ENCODE measurements at regions not wholly inside any gene's neighbourhood (a gene's known extent, or its start where the extent isn't known, plus 50 kb on each side); places are given as distances from the start of the nearest gene placed in this dataset.

DNA sequence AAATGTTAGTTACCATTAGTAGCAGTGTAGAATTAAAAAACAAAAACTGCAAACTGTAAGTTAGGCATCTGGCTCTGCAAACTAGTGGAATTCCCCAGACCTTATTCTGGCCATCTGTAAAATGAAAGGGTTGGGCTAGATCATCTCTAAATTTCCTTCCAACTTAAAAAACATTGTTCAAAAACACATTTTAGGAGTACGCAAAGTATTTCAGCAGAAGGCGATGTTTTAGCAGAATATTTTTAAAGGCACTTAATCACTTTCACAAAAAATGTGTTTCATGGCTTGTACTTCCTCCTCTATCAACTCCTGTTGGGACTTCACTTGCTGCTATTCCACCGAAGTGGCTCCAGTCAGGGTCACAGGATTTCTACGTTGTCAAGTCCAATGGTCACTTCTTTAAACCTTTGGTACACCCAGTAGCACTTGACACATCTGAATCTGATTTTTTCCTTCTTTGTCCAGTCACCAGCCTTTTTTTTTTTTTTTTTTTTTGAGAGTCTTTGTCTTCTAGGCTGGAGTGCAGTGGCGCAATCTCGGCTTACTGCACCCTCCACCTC lies 169.0 kb downstream of the AHR start:
- Histone ChIP-seq H3K27me3 (ENCODE audit: control insufficient read depth, insufficient read depth, low read length) (no peaks in the 10 kb centered on the region), H3K4me1 (ENCODE audit: control insufficient read depth, insufficient read depth, low read length, poor library complexity, severe bottlenecking) (peaks cover 5% of the 10 kb centered on the region), H3K27ac (ENCODE audit: insufficient read depth, low read length, poor library complexity, severe bottlenecking) (no peak overlapping the region), H3K9me3 (ENCODE audit: control insufficient read depth in 2 of 2, low read length in 2 of 2) (no peaks in the 10 kb centered on the region), H3K36me3 (ENCODE audit: control insufficient read depth, insufficient read depth, low read length) (no peaks in the 10 kb centered on the region), H3K4me3 (ENCODE audit: low read depth, low read length) (no peak overlapping the region)
- DNase-seq (no peak), ATAC-seq (ENCODE audit: low read depth in 2 of 2) (no peak)
- Mint-ChIP-seq H3K4me1 (peaks cover 4 to 14% (median 8%) of the 10 kb centered on the region in 4 donors), H3K27me3 (peaks cover 4% of the 10 kb centered on the region), H3K4me3 (no peak overlapping the region), H3K27ac (no peak overlapping the region), H3K36me3 (no peaks in the 10 kb centered on the region), H3K9me3 (peaks cover 0 to 2% (median 0%) of the 10 kb centered on the region in 7 donors)

DNA sequence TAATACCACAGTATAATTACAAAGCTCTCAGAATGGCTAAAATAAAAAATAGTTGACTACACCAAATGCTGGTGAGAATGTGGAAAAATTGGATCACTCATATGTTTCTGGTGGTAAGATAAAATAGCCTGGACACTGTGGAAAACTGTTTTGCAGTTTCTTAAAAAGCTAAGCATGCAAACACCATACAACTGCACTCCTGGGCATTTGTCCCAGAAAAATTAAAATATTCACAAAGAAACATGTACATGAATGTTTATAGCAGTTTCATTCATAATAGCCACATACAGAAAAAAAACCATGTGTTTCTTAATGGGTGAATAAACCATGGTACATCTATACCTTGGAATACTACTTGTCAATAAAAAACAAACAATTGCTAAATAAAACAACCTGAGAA lies 172.9 kb downstream of the AHR start:
- H3K4me3 Mint-ChIP-seq: no peak overlapping the region
- H3K9me3 ChIP-seq (ENCODE audit: control insufficient read depth in 2 of 2, low read length in 2 of 2): no peaks in the 10 kb centered on the region
- no peak overlapping the region for H3K4me3 ChIP-seq (ENCODE audit: low read depth, low read length)
- no peaks in the 10 kb centered on the region for H3K36me3 Mint-ChIP-seq
- no peak overlapping the region for H3K27ac ChIP-seq (ENCODE audit: insufficient read depth, low read length, poor library complexity, severe bottlenecking)
- H3K9me3 Mint-ChIP-seq: peaks cover 0 to 2% (median 0%) of the 10 kb centered on the region in 7 donors
- H3K27ac Mint-ChIP-seq: peak overlapping the region in 1 of 3 donors; percentile 27
- ATAC-seq (ENCODE audit: low read depth in 2 of 2) (no peak), DNase-seq (no peak)
- peaks cover 4% of the 10 kb centered on the region for H3K27me3 Mint-ChIP-seq
- H3K4me1 Mint-ChIP-seq: no peaks in the 10 kb centered on the region
- no peaks in the 10 kb centered on the region for H3K27me3 ChIP-seq (ENCODE audit: control insufficient read depth, insufficient read depth, low read length)
- no peaks in the 10 kb centered on the region for H3K4me1 ChIP-seq (ENCODE audit: control insufficient read depth, insufficient read depth, low read length, poor library complexity, severe bottlenecking)
- H3K36me3 ChIP-seq (ENCODE audit: control insufficient read depth, insufficient read depth, low read length): no peaks in the 10 kb centered on the region

DNA sequence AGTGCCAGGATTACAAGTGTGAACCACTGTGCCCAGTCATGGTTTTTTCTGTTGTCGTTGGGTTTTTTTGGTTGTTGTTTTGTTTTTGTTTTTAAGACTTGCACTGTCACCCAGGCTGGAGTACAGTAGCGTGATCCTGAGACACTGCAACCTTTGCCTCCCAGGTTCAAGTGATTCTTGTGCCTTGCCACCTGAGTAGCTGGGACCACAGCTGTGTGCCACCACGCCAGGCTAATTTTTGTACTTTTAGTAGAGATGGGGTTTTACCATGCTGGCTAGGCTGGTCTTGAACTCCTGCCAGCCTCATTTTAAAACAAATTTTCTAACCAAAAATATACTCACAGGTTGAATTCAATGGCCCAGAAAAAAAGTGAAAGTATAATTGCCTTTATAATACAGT lies 174.1 kb downstream of the AHR start:
- no peaks in the 10 kb centered on the region for H3K27me3 ChIP-seq (ENCODE audit: control insufficient read depth, insufficient read depth, low read length)
- H3K27ac Mint-ChIP-seq: no peak overlapping the region
- H3K4me1 Mint-ChIP-seq: no peaks in the 10 kb centered on the region
- no peak overlapping the region for H3K4me3 ChIP-seq (ENCODE audit: low read depth, low read length)
- H3K36me3 ChIP-seq (ENCODE audit: control insufficient read depth, insufficient read depth, low read length): no peaks in the 10 kb centered on the region
- peaks cover 0 to 2% (median 0%) of the 10 kb centered on the region in 7 donors for H3K9me3 Mint-ChIP-seq
- no peak overlapping the region for H3K27ac ChIP-seq (ENCODE audit: insufficient read depth, low read length, poor library complexity, severe bottlenecking)
- H3K27me3 Mint-ChIP-seq: peaks cover 4% of the 10 kb centered on the region
- no peaks in the 10 kb centered on the region for H3K4me1 ChIP-seq (ENCODE audit: control insufficient read depth, insufficient read depth, low read length, poor library complexity, severe bottlenecking)
- no peak for DNase-seq
- no peaks in the 10 kb centered on the region for H3K36me3 Mint-ChIP-seq
- H3K4me3 Mint-ChIP-seq: no peak overlapping the region
- no peaks in the 10 kb centered on the region for H3K9me3 ChIP-seq (ENCODE audit: control insufficient read depth in 2 of 2, low read length in 2 of 2)
- ATAC-seq (ENCODE audit: low read depth in 2 of 2): no peak

DNA sequence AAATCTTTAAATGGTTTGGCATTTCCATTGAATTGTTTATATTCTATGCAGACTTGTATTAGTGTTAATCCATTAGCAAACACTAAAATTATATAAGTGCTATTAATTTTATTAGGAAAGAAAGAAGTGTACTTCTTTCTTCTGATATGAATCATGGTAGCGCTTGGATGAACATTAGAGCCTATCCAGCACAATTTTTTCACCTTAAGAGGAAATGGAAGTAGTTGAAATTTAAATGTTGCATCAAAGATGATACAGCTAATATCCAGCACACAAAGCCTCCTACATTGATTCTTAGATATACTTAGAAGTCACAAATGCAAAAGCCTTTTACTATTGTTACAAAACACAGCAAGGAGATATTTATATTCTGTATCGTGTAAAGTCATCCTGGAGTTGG lies 174.5 kb downstream of the AHR start:
- no peaks in the 10 kb centered on the region for H3K36me3 ChIP-seq (ENCODE audit: control insufficient read depth, insufficient read depth, low read length)
- H3K27ac ChIP-seq (ENCODE audit: insufficient read depth, low read length, poor library complexity, severe bottlenecking): no peak overlapping the region
- H3K4me1 ChIP-seq (ENCODE audit: control insufficient read depth, insufficient read depth, low read length, poor library complexity, severe bottlenecking): no peaks in the 10 kb centered on the region
- Mint-ChIP-seq H3K27ac (no peak overlapping the region), H3K36me3 (no peaks in the 10 kb centered on the region), H3K27me3 (peaks cover 6% of the 10 kb centered on the region), H3K4me1 (no peaks in the 10 kb centered on the region), H3K9me3 (peaks cover 0 to 2% (median 0%) of the 10 kb centered on the region in 7 donors), H3K4me3 (no peak overlapping the region)
- ATAC-seq (ENCODE audit: low read depth in 2 of 2) (no peak), DNase-seq (no peak)
- no peaks in the 10 kb centered on the region for H3K27me3 ChIP-seq (ENCODE audit: control insufficient read depth, insufficient read depth, low read length)
- no peak overlapping the region for H3K4me3 ChIP-seq (ENCODE audit: low read depth, low read length)
- H3K9me3 ChIP-seq (ENCODE audit: control insufficient read depth in 2 of 2, low read length in 2 of 2): no peaks in the 10 kb centered on the region

DNA sequence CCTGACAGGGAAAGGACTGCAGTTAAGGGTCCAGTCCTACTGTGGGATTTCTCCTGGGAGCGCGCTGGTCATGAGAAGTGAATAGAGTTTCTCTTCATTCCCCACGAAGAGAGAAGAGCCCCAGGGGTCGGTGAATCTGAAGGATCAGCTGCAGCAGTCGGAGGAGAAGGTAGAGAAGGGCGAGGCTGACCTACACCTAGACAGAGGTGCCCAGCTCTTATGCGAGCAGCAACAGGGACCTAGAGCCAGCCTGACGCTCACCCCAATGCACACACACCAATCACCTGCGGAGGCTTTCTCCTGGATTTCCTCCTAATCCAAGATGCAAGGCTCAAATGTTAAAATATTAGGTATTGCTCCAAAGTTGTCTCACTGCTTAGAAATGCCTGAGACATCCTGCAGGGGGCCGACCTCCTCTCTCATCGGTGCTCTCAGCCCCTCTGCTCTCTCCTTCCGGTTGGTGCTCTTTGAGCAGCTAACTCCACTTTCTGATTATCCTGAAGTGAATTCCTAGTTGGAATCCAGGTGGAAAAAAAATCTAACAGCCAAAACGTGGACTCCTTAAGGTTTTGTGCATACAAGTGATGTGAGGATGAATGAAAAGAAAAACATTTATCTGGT lies 176.4 kb downstream of the AHR start:
- peaks cover 0 to 2% (median 0%) of the 10 kb centered on the region in 7 donors for H3K9me3 Mint-ChIP-seq
- Histone ChIP-seq H3K4me1 (ENCODE audit: control insufficient read depth, insufficient read depth, low read length, poor library complexity, severe bottlenecking) (no peaks in the 10 kb centered on the region), H3K27ac (ENCODE audit: insufficient read depth, low read length, poor library complexity, severe bottlenecking) (no peak overlapping the region), H3K9me3 (ENCODE audit: control insufficient read depth in 2 of 2, low read length in 2 of 2) (no peaks in the 10 kb centered on the region), H3K4me3 (ENCODE audit: low read depth, low read length) (no peak overlapping the region), H3K36me3 (ENCODE audit: control insufficient read depth, insufficient read depth, low read length) (no peaks in the 10 kb centered on the region), H3K27me3 (ENCODE audit: control insufficient read depth, insufficient read depth, low read length) (no peaks in the 10 kb centered on the region)
- ATAC-seq (ENCODE audit: low read depth in 2 of 2) (no peak), DNase-seq (no peak)
- no peak overlapping the region for H3K4me3 Mint-ChIP-seq
- H3K27ac Mint-ChIP-seq: no peak overlapping the region
- H3K27me3 Mint-ChIP-seq: peaks cover 7% of the 10 kb centered on the region
- H3K36me3 Mint-ChIP-seq: no peaks in the 10 kb centered on the region
- no peaks in the 10 kb centered on the region for H3K4me1 Mint-ChIP-seq

DNA sequence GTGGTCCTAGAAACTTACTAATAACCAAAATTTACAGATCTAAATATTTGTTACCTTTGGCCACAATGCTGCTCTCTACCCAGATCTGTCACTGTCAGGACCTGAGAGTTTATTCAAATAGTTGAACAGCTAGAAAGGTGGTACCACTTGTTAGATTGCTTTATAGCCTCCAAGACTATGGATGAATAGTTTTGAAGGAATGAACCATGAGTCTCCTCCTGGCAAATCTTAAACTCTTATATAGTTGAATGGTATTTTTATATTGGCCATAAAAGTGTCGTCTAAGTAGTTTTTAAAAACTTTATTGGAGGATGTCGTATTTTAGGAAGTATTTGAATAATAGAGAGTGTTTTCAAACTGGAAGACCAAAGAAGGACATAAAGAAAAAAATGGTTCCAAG lies 178.7 kb downstream of the AHR start:
- Histone ChIP-seq H3K27ac (ENCODE audit: insufficient read depth, low read length, poor library complexity, severe bottlenecking) (no peak overlapping the region), H3K9me3 (ENCODE audit: control insufficient read depth in 2 of 2, low read length in 2 of 2) (no peaks in the 10 kb centered on the region), H3K4me3 (ENCODE audit: low read depth, low read length) (no peak overlapping the region), H3K4me1 (ENCODE audit: control insufficient read depth, insufficient read depth, low read length, poor library complexity, severe bottlenecking) (no peaks in the 10 kb centered on the region), H3K36me3 (ENCODE audit: control insufficient read depth, insufficient read depth, low read length) (no peaks in the 10 kb centered on the region), H3K27me3 (ENCODE audit: control insufficient read depth, insufficient read depth, low read length) (no peaks in the 10 kb centered on the region)
- no peaks in the 10 kb centered on the region for H3K36me3 Mint-ChIP-seq
- no peak overlapping the region for H3K4me3 Mint-ChIP-seq
- no peaks in the 10 kb centered on the region for H3K9me3 Mint-ChIP-seq
- ATAC-seq (ENCODE audit: low read depth in 2 of 2): no peak
- peaks cover 4% of the 10 kb centered on the region for H3K27me3 Mint-ChIP-seq
- H3K4me1 Mint-ChIP-seq: no peaks in the 10 kb centered on the region
- H3K27ac Mint-ChIP-seq: no peak overlapping the region
- no peak for DNase-seq

- DNase-seq (no peak), ATAC-seq (ENCODE audit: low read depth in 2 of 2) (no peak)
- Histone ChIP-seq H3K4me1 (ENCODE audit: control insufficient read depth, insufficient read depth, low read length, poor library complexity, severe bottlenecking) (no peaks in the 10 kb centered on the region), H3K27ac (ENCODE audit: insufficient read depth, low read length, poor library complexity, severe bottlenecking) (no peak overlapping the region), H3K36me3 (ENCODE audit: control insufficient read depth, insufficient read depth, low read length) (no peaks in the 10 kb centered on the region), H3K9me3 (ENCODE audit: control insufficient read depth in 2 of 2, low read length in 2 of 2) (no peaks in the 10 kb centered on the region), H3K27me3 (ENCODE audit: control insufficient read depth, insufficient read depth, low read length) (no peaks in the 10 kb centered on the region), H3K4me3 (ENCODE audit: low read depth, low read length) (no peak overlapping the region)
- no peaks in the 10 kb centered on the region for H3K4me1 Mint-ChIP-seq
- no peak overlapping the region for H3K4me3 Mint-ChIP-seq
- H3K27ac Mint-ChIP-seq: no peak overlapping the region
- peaks cover 4% of the 10 kb centered on the region for H3K27me3 Mint-ChIP-seq
- H3K9me3 Mint-ChIP-seq: no peaks in the 10 kb centered on the region
- H3K36me3 Mint-ChIP-seq: no peaks in the 10 kb centered on the region
Observed at GRCh38 chr7:17481118-17481517, 182.7 kb downstream of the AHR start.

GRCh38 chr7:17485368-17485767 lies 186.9 kb downstream of the AHR start:
- Mint-ChIP-seq H3K4me1 (peaks cover 0 to 7% (median under 1%) of the 10 kb centered on the region in 4 donors), H3K27ac (no peak overlapping the region), H3K4me3 (no peak overlapping the region), H3K9me3 (no peaks in the 10 kb centered on the region), H3K36me3 (no peaks in the 10 kb centered on the region), H3K27me3 (peaks cover 5% of the 10 kb centered on the region)
- Histone ChIP-seq H3K27ac (ENCODE audit: insufficient read depth, low read length, poor library complexity, severe bottlenecking) (no peak overlapping the region), H3K4me3 (ENCODE audit: low read depth, low read length) (no peak overlapping the region), H3K36me3 (ENCODE audit: control insufficient read depth, insufficient read depth, low read length) (no peaks in the 10 kb centered on the region), H3K9me3 (ENCODE audit: control insufficient read depth in 2 of 2, low read length in 2 of 2) (no peaks in the 10 kb centered on the region), H3K4me1 (ENCODE audit: control insufficient read depth, insufficient read depth, low read length, poor library complexity, severe bottlenecking) (no peaks in the 10 kb centered on the region), H3K27me3 (ENCODE audit: control insufficient read depth, insufficient read depth, low read length) (no peaks in the 10 kb centered on the region)
- ATAC-seq (ENCODE audit: low read depth in 2 of 2) (no peak), DNase-seq (no peak)
